ENCODE measurements at regions not wholly inside any gene's neighbourhood (a gene's known extent, or its start where the extent isn't known, plus 50 kb on each side); places are given as distances from the start of the nearest gene placed in this dataset.

DNA sequence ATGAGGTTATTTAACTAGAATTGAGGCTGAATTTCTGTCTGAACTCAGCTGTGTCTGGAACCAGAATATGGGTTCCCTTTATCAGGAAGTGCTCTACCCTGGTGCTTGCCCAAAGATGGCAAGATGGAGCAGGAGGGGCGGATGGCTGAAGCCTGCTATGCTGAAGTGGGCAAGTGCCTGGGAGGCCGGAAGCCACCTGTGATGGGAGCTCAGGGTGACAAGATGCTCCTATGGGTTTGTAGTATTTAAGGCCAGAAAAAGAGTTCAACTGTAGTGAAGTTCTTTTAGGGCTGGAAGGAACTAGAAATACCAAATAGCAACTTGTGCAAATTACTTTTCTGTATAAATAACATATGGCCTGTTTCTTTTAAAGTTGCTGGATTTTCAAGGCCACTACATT lies 808.9 kb upstream of the RAB6C start:
- H3K4me1 ChIP-seq (ENCODE audit: control insufficient read depth, insufficient read depth, low read length), result no peaks in the 10 kb centered on the region
- no peaks in the 10 kb centered on the region for H3K36me3 ChIP-seq (ENCODE audit: control insufficient read depth, insufficient read depth, low read length)
- no peak overlapping the region for H3K9ac ChIP-seq (ENCODE audit: low read depth, low read length)
- no peak overlapping the region for H3K4me3 ChIP-seq (ENCODE audit: low read depth, low read length)
- no peaks in the 10 kb centered on the region for H3K9me3 ChIP-seq (ENCODE audit: control insufficient read depth, insufficient read depth, low read length)
- no peaks in the 10 kb centered on the region for H3K27me3 ChIP-seq (ENCODE audit: control insufficient read depth, insufficient read depth, low read length)

DNA sequence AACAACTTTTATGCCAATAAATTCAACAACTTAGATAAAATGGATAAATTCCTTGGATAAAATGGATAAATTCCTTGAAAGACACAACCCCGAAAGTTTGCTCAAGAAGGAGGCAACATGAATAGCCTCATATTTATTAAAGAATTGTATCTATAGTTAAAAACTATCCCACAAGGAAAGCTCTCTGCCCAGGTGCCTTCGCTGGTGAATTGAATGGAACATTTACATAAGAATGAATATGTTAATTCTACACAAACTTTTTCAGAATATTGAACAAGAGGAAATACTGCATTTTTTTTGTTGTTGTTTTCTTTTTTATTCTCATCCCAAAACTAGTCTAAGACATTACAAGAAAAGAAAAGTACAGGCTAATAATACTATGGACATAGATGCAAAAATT lies 805.3 kb upstream of the RAB6C start:
- H3K9me3 ChIP-seq (ENCODE audit: control insufficient read depth, insufficient read depth, low read length), result no peaks in the 10 kb centered on the region
- H3K9ac ChIP-seq (ENCODE audit: low read depth, low read length), result no peak overlapping the region
- no peak overlapping the region for H3K4me3 ChIP-seq (ENCODE audit: low read depth, low read length)
- H3K4me1 ChIP-seq (ENCODE audit: control insufficient read depth, insufficient read depth, low read length), result no peaks in the 10 kb centered on the region
- H3K27me3 ChIP-seq (ENCODE audit: control insufficient read depth, insufficient read depth, low read length), result no peaks in the 10 kb centered on the region
- H3K36me3 ChIP-seq (ENCODE audit: control insufficient read depth, insufficient read depth, low read length), result no peaks in the 10 kb centered on the region

DNA sequence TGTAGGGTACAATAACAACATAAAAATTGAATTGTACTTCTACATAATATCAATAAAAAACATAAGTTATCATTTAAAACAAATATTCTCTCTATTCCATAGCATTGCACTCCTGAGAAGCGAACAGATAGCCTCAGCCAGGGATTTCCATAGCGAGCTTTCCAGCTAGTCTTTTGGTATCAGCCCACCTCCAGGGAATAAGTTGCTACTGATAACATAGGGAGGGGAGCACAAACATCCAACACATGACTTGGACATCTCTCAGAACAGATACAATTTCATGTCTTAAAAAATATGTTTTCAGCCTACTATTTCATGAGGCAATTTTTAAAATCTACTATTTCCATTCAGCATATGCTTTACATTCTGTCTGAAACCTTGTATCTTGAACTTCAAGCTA lies 804.4 kb upstream of the RAB6C start:
- no peaks in the 10 kb centered on the region for H3K4me1 ChIP-seq (ENCODE audit: control insufficient read depth, insufficient read depth, low read length)
- H3K9me3 ChIP-seq (ENCODE audit: control insufficient read depth, insufficient read depth, low read length), result no peaks in the 10 kb centered on the region
- H3K9ac ChIP-seq (ENCODE audit: low read depth, low read length), result no peak overlapping the region
- H3K36me3 ChIP-seq (ENCODE audit: control insufficient read depth, insufficient read depth, low read length), result no peaks in the 10 kb centered on the region
- no peaks in the 10 kb centered on the region for H3K27me3 ChIP-seq (ENCODE audit: control insufficient read depth, insufficient read depth, low read length)
- no peak overlapping the region for H3K4me3 ChIP-seq (ENCODE audit: low read depth, low read length)

DNA sequence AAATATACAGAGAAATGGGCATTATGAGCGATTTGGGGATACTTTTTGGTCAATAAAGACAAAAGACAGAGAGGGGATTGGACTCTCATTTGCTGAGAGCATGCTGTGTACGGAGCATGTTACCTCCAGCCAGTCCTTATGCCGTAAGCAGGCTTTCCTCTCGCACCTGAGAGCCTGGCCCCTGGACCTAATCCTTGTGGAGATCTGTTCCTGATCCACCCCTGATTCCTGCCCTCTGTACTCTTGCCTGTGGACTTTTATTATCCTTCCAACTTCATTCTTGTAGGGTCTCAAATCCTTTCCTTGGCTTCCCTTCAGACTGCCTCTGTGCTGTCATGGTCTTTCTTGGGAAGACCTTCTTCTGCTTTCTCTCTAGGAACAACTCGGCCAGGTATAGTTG lies 803.1 kb upstream of the RAB6C start:
- Histone ChIP-seq H3K36me3 (ENCODE audit: control insufficient read depth, insufficient read depth, low read length) (no peaks in the 10 kb centered on the region), H3K9ac (ENCODE audit: low read depth, low read length) (no peak overlapping the region), H3K4me3 (ENCODE audit: low read depth, low read length) (no peak overlapping the region), H3K27me3 (ENCODE audit: control insufficient read depth, insufficient read depth, low read length) (no peaks in the 10 kb centered on the region), H3K4me1 (ENCODE audit: control insufficient read depth, insufficient read depth, low read length) (no peaks in the 10 kb centered on the region), H3K9me3 (ENCODE audit: control insufficient read depth, insufficient read depth, low read length) (no peaks in the 10 kb centered on the region)

DNA sequence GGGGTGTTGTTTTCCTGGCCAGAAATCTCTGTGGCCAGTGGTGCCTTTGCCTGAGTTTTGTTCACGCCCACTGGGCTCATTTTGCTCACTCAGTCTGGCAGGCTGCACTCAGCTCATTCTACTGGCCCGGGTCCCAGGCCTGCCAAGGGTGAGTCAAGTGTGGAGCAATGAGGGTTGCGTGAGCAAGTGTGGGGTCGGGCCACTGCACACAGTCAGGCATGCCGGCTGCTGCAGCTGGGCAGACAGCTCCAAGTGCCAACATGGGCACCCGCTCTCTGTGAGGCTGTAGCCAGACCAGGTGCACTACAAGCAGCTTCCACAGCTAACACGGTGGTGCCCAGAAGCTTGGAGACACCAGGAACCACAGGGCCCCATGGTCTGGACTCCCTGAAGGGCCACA lies 801.1 kb upstream of the RAB6C start:
- H3K4me1 ChIP-seq (ENCODE audit: control insufficient read depth, insufficient read depth, low read length), result no peaks in the 10 kb centered on the region
- H3K27me3 ChIP-seq (ENCODE audit: control insufficient read depth, insufficient read depth, low read length), result no peaks in the 10 kb centered on the region
- H3K9me3 ChIP-seq (ENCODE audit: control insufficient read depth, insufficient read depth, low read length), result no peaks in the 10 kb centered on the region
- H3K36me3 ChIP-seq (ENCODE audit: control insufficient read depth, insufficient read depth, low read length), result no peaks in the 10 kb centered on the region
- no peak overlapping the region for H3K4me3 ChIP-seq (ENCODE audit: low read depth, low read length)
- no peak overlapping the region for H3K9ac ChIP-seq (ENCODE audit: low read depth, low read length)

DNA sequence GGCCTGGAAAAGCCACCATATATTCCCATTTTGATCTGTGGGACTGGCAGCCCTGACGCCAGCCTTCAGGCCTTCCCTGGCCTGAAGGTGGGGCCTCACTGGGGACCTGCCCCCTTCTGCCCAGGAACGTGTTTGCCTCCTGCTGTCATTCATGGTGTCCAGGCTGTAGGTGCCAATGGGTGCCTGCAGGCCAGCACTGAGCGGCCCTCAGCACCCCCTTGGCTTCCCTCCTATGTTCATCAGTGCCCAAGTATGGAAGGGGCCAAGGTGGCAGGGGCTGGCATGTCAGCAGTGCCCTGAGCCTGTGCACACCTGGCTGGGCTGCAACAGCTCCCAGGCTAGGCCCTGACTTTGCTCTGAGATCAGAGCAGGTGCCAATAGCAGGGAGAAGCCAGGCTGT lies 800.3 kb upstream of the RAB6C start:
- H3K4me1 ChIP-seq (ENCODE audit: control insufficient read depth, insufficient read depth, low read length), result no peaks in the 10 kb centered on the region
- H3K36me3 ChIP-seq (ENCODE audit: control insufficient read depth, insufficient read depth, low read length), result no peaks in the 10 kb centered on the region
- H3K27me3 ChIP-seq (ENCODE audit: control insufficient read depth, insufficient read depth, low read length), result no peaks in the 10 kb centered on the region
- no peak overlapping the region for H3K9ac ChIP-seq (ENCODE audit: low read depth, low read length)
- no peak overlapping the region for H3K4me3 ChIP-seq (ENCODE audit: low read depth, low read length)
- H3K9me3 ChIP-seq (ENCODE audit: control insufficient read depth, insufficient read depth, low read length), result no peaks in the 10 kb centered on the region

DNA sequence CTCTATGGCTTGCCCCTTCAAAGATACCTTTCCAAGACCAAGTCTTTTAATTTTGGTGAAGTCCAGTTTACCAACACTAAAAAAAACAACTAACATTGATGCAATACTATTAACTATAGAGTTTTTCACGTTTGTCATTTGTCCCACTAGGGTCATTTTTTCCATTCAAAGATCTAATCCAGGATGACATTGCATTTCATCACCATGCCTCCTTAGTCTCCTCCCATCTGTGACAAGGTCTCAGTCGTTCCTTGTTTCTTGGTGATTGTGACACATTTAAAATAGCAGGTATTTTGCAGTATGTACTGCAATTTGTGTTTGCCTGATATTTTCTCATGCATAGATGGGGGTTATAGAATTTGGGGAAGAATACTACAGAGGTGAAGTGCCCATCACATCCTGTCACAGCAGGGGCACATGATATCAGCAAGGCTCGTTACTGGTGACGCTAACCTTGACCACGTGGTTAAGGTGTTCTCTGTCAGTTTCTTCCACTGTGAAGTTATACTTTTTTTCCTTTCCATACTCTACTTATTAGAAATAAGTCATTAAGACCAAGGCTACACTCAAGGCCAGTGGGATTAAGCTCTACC lies 799.2 kb upstream of the RAB6C start:
- Histone ChIP-seq H3K27me3 (ENCODE audit: control insufficient read depth, insufficient read depth, low read length) (no peaks in the 10 kb centered on the region), H3K4me3 (ENCODE audit: low read depth, low read length) (no peak overlapping the region), H3K4me1 (ENCODE audit: control insufficient read depth, insufficient read depth, low read length) (no peaks in the 10 kb centered on the region), H3K9ac (ENCODE audit: low read depth, low read length) (no peak overlapping the region), H3K9me3 (ENCODE audit: control insufficient read depth, insufficient read depth, low read length) (no peaks in the 10 kb centered on the region), H3K36me3 (ENCODE audit: control insufficient read depth, insufficient read depth, low read length) (no peaks in the 10 kb centered on the region)

DNA sequence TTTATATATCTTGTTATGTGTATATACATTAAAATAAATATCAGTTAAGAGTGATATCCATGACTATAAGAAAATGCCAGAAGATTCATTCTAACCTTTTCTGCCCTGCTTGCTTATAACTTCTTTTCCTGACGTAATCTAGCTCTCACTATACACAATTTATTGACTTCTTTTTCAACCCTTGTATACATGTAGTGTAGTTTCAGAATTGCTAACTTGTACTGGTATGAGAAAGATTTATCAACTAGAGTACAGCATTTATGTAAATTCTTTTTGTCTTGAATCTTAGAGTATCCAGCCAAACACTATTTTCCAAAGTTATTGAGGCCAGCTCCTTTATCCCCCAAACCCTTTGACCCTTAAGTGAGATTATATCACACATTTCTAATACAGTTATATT lies 798.0 kb upstream of the RAB6C start:
- H3K27me3 ChIP-seq (ENCODE audit: control insufficient read depth, insufficient read depth, low read length), result no peaks in the 10 kb centered on the region
- no peak overlapping the region for H3K9ac ChIP-seq (ENCODE audit: low read depth, low read length)
- no peaks in the 10 kb centered on the region for H3K9me3 ChIP-seq (ENCODE audit: control insufficient read depth, insufficient read depth, low read length)
- no peak overlapping the region for H3K4me3 ChIP-seq (ENCODE audit: low read depth, low read length)
- H3K36me3 ChIP-seq (ENCODE audit: control insufficient read depth, insufficient read depth, low read length), result no peaks in the 10 kb centered on the region
- no peaks in the 10 kb centered on the region for H3K4me1 ChIP-seq (ENCODE audit: control insufficient read depth, insufficient read depth, low read length)

DNA sequence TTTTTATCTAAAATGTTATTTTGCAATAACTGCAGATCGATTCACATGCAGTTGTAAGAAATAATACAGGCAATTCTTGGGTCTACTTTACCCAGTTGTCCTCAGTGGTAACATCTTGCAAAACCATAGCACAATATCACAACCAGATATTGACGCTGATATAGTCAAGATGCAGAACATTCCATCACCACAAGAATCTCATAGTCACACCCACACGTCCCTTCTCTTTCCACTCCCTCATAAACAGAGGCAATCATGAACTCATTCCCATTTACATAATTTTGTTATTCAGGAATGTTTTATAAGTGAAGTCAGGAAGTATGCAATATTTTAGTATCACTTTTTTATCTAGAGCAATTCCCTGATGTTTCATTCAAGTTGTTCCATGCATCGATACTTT lies 797.5 kb upstream of the RAB6C start:
- Histone ChIP-seq H3K4me3 (ENCODE audit: low read depth, low read length) (no peak overlapping the region), H3K9ac (ENCODE audit: low read depth, low read length) (no peak overlapping the region), H3K36me3 (ENCODE audit: control insufficient read depth, insufficient read depth, low read length) (no peaks in the 10 kb centered on the region), H3K4me1 (ENCODE audit: control insufficient read depth, insufficient read depth, low read length) (no peaks in the 10 kb centered on the region), H3K9me3 (ENCODE audit: control insufficient read depth, insufficient read depth, low read length) (no peaks in the 10 kb centered on the region), H3K27me3 (ENCODE audit: control insufficient read depth, insufficient read depth, low read length) (no peaks in the 10 kb centered on the region)

DNA sequence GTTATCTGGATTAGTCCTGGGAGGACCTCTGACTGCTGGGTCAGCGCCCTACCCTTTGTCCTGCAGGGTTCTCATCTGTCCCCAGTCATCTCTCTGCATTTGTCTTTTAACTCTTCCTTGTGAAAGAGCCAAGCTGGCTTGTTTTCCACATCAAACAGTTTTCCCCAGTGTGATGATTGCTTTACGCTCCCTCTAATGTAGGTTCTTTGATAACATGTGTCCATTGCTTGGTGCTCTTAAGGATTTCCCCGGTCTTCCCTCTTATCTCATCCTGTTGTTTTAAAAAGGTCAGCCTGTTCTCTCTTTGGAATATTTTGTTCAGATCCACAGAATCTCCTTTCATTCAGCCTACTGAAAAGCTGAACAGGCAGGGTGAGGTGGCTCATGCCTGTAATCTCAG lies 792.1 kb upstream of the RAB6C start:
- no peak overlapping the region for H3K4me3 ChIP-seq (ENCODE audit: low read depth, low read length)
- H3K4me1 ChIP-seq (ENCODE audit: control insufficient read depth, insufficient read depth, low read length), result peaks cover 6% of the 10 kb centered on the region
- H3K36me3 ChIP-seq (ENCODE audit: control insufficient read depth, insufficient read depth, low read length), result no peaks in the 10 kb centered on the region
- H3K27me3 ChIP-seq (ENCODE audit: control insufficient read depth, insufficient read depth, low read length), result no peaks in the 10 kb centered on the region
- H3K9ac ChIP-seq (ENCODE audit: low read depth, low read length), result no peak overlapping the region
- no peaks in the 10 kb centered on the region for H3K9me3 ChIP-seq (ENCODE audit: control insufficient read depth, insufficient read depth, low read length)

DNA sequence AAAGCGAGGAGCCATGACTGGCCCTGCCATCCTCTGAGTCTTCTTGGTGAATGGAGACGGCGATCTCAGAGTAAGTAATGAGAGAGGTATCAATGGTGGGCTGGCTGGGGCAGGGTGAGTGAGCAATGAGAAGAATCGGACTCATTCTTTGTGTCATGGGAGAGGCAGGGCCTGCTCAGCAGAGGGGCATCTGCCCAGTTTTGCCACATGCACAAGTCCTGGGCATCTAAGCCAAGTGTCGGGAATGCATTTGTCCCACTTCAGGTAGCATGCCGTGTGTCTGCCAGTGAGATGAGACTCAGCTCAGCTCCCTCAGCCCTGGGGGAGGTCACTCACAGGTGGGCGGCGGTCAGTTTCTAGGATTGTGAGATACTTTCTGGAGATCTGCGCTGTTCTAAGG lies 791.0 kb upstream of the RAB6C start:
- H3K9me3 ChIP-seq (ENCODE audit: control insufficient read depth, insufficient read depth, low read length), result no peaks in the 10 kb centered on the region
- no peak overlapping the region for H3K4me3 ChIP-seq (ENCODE audit: low read depth, low read length)
- peaks cover 3% of the 10 kb centered on the region for H3K27me3 ChIP-seq (ENCODE audit: control insufficient read depth, insufficient read depth, low read length)
- peaks cover 7% of the 10 kb centered on the region for H3K4me1 ChIP-seq (ENCODE audit: control insufficient read depth, insufficient read depth, low read length)
- no peaks in the 10 kb centered on the region for H3K36me3 ChIP-seq (ENCODE audit: control insufficient read depth, insufficient read depth, low read length)
- no peak overlapping the region for H3K9ac ChIP-seq (ENCODE audit: low read depth, low read length)

DNA sequence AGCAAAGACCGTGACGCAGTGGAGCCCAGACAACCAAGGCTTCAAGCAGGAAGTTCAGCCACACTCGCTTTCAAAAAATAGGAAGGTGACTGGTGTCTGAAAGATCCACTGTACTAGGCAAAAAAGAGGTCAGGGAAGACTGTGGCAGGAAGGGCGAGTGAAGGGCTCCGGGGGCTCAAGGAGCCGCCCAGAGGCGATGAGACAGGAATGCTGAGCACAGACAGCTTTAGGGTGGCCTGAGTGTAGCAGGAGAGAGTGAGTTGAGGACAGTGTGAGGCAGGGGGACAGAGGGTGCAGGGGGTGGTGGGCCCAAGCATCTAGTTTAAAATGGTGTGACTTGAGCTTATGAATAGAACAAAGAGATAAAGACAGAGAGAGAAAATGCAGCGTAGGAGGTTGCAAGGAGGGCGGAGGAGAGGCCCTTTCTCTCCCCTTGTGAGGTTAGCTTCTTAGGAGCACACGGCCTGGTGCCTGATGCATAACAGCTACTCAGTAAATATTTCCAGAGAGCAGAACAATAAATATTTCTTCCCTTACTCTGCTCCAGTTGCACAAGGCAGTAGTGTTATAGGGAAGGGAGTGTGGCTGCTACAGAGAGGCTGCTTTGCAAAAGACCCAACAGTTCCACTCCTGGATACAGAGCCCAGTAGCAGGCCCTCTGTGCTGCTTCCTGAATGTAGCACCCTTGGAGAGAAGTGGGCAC lies 789.7 kb upstream of the RAB6C start:
- no peak overlapping the region for H3K4me3 ChIP-seq (ENCODE audit: low read depth, low read length)
- H3K36me3 ChIP-seq (ENCODE audit: control insufficient read depth, insufficient read depth, low read length), result no peaks in the 10 kb centered on the region
- peaks cover 9% of the 10 kb centered on the region for H3K4me1 ChIP-seq (ENCODE audit: control insufficient read depth, insufficient read depth, low read length)
- H3K9ac ChIP-seq (ENCODE audit: low read depth, low read length), result no peak overlapping the region
- no peaks in the 10 kb centered on the region for H3K9me3 ChIP-seq (ENCODE audit: control insufficient read depth, insufficient read depth, low read length)
- peaks cover 3% of the 10 kb centered on the region for H3K27me3 ChIP-seq (ENCODE audit: control insufficient read depth, insufficient read depth, low read length)
